ENCODE measurements at regions not wholly inside any gene's neighbourhood (a gene's known extent, or its start where the extent isn't known, plus 50 kb on each side); places are given as distances from the start of the nearest gene placed in this dataset.

DNA sequence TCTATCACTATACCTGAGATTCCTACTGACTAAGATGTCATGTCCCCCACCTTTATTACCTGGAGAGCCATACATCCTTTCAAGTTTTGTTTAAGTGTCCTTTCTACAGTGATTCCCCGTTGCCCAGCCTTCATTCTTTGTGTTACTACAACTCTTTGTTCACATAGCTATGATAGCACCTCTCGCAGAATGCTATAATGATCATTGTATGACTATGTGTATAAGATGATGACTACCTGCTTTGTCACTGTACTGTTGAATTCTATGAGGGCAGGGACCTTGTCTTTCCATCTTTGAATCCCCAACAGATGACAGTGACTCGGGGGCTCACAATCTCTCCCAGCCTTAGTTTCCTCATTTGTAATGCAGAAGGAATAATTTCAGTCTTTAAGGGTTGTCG is 361.2 kb downstream of the NPR3 start:
- CTCF ChIA-PET, result no interaction called here
- Histone ChIP-seq H2AFZ (ENCODE audit: low read depth) (peak overlapping the region; percentile 49; the same call in 1 of the 2 replicates), H3K36me3 (replicated peaks in 1 of 2; ENCODE audit: control insufficient read depth in 1 of 2, insufficient read depth in 2 of 2, low read length in 1 of 2) (no peaks in the 10 kb centered on the region), H3F3A (replicated peaks; ENCODE audit: insufficient read depth) (peaks cover 32% of the 10 kb centered on the region), H3K27ac (ENCODE audit: low read depth in 2 of 2, low read length in 1 of 2) (peak overlapping the region in 1 of 2 experiments; percentile 69; a peak in 2 of 4 replicates), H3K27me3 (ENCODE audit: insufficient read depth) (no peaks in the 10 kb centered on the region), H3K4me3 (ENCODE audit: low read depth in 2 of 2, low read length in 1 of 2) (no peak overlapping the region), H3K4me1 (ENCODE audit: control insufficient read depth in 1 of 2, insufficient read depth in 2 of 2, low read depth in 1 of 2, low read length in 1 of 2) (peaks cover 0 to 13% of the 10 kb centered on the region in 2 experiments; a peak in 1 of 4 replicates), H3K4me2 (peak overlapping the region; percentile 25), H3K9ac (no peak overlapping the region), H3K79me2 (ENCODE audit: insufficient read depth) (no peaks in the 10 kb centered on the region), H3K9me2 (no peaks in the 10 kb centered on the region), H3K9me3 (0 out of 2 replicates have a peak, but pooled peaks cover 5% of the 10 kb centered on the region), H4K20me1 (ENCODE audit: insufficient read depth) (no peaks in the 10 kb centered on the region)
- WGBS (ENCODE audit: low lambda C conversion rate), result 30% methylated on average over 4 of the region's 4 CpGs
- TF ChIP-seq EP300 (IDR thresholded peaks at IDR 0.05; ENCODE audit: borderline replicate concordance in 1 of 2, low read depth in 1 of 2, low read length in 1 of 2), result no peak
- TF ChIP-seq SIN3A (IDR thresholded peaks at IDR 0.05; ENCODE audit: borderline replicate concordance, low read depth, low read length), result no peak
- no peak for TF ChIP-seq TCF12 (IDR thresholded peaks at IDR 0.05)
- no peak for TF ChIP-seq NRF1 (IDR thresholded peaks at IDR 0.05; ENCODE audit: low read depth, low read length)
- TF ChIP-seq, protein P1, sequence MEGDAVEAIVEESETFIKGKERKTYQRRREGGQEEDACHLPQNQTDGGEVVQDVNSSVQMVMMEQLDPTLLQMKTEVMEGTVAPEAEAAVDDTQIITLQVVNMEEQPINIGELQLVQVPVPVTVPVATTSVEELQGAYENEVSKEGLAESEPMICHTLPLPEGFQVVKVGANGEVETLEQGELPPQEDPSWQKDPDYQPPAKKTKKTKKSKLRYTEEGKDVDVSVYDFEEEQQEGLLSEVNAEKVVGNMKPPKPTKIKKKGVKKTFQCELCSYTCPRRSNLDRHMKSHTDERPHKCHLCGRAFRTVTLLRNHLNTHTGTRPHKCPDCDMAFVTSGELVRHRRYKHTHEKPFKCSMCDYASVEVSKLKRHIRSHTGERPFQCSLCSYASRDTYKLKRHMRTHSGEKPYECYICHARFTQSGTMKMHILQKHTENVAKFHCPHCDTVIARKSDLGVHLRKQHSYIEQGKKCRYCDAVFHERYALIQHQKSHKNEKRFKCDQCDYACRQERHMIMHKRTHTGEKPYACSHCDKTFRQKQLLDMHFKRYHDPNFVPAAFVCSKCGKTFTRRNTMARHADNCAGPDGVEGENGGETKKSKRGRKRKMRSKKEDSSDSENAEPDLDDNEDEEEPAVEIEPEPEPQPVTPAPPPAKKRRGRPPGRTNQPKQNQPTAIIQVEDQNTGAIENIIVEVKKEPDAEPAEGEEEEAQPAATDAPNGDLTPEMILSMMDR (IDR thresholded peaks at IDR 0.05), result no peak
- no peak for TF ChIP-seq CHD2 (IDR thresholded peaks at IDR 0.05; ENCODE audit: low read length, partially characterized antibody)
- TF ChIP-seq RCOR1 (IDR thresholded peaks at IDR 0.05; ENCODE audit: low read length), result no peak
- no peak for TF ChIP-seq GABPA (IDR thresholded peaks at IDR 0.05; ENCODE audit: low read depth)
- no peak for TF ChIP-seq GATA2 (CRISPR knock-in tag; IDR thresholded peaks at IDR 0.05)
- TF ChIP-seq, protein P2, sequence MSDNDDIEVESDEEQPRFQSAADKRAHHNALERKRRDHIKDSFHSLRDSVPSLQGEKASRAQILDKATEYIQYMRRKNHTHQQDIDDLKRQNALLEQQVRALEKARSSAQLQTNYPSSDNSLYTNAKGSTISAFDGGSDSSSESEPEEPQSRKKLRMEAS (IDR thresholded peaks at IDR 0.05; ENCODE audit: low read depth), result no peak
- TF ChIP-seq EZH2phosphoT487 (IDR thresholded peaks at IDR 0.05; ENCODE audit: borderline replicate concordance, low read depth), result no peak
- no peak for TF ChIP-seq FOXJ3 (CRISPR knock-in tag; IDR thresholded peaks at IDR 0.05)
- TF ChIP-seq YY1 (IDR thresholded peaks at IDR 0.05; ENCODE audit: low read depth), result no peak
- TF ChIP-seq, protein P3, sequence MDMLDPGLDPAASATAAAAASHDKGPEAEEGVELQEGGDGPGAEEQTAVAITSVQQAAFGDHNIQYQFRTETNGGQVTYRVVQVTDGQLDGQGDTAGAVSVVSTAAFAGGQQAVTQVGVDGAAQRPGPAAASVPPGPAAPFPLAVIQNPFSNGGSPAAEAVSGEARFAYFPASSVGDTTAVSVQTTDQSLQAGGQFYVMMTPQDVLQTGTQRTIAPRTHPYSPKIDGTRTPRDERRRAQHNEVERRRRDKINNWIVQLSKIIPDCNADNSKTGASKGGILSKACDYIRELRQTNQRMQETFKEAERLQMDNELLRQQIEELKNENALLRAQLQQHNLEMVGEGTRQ (IDR thresholded peaks at IDR 0.05; ENCODE audit: borderline replicate concordance, low read depth, low read length), result no peak
- no peak for TF ChIP-seq TEAD4 (IDR thresholded peaks at IDR 0.05; ENCODE audit: borderline replicate concordance, insufficient read depth)
- TF ChIP-seq, protein P4, sequence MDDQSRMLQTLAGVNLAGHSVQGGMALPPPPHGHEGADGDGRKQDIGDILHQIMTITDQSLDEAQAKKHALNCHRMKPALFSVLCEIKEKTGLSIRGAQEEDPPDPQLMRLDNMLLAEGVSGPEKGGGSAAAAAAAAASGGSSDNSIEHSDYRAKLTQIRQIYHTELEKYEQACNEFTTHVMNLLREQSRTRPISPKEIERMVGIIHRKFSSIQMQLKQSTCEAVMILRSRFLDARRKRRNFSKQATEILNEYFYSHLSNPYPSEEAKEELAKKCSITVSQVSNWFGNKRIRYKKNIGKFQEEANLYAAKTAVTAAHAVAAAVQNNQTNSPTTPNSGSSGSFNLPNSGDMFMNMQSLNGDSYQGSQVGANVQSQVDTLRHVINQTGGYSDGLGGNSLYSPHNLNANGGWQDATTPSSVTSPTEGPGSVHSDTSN (IDR thresholded peaks at IDR 0.05), result no peak
- TF ChIP-seq POLR2AphosphoS5 (IDR thresholded peaks at IDR 0.05; ENCODE audit: low read depth, low read length), result no peak
- TF ChIP-seq MXI1 (IDR thresholded peaks at IDR 0.05; ENCODE audit: low read depth, low read length), result no peak
- TF ChIP-seq, protein P5, sequence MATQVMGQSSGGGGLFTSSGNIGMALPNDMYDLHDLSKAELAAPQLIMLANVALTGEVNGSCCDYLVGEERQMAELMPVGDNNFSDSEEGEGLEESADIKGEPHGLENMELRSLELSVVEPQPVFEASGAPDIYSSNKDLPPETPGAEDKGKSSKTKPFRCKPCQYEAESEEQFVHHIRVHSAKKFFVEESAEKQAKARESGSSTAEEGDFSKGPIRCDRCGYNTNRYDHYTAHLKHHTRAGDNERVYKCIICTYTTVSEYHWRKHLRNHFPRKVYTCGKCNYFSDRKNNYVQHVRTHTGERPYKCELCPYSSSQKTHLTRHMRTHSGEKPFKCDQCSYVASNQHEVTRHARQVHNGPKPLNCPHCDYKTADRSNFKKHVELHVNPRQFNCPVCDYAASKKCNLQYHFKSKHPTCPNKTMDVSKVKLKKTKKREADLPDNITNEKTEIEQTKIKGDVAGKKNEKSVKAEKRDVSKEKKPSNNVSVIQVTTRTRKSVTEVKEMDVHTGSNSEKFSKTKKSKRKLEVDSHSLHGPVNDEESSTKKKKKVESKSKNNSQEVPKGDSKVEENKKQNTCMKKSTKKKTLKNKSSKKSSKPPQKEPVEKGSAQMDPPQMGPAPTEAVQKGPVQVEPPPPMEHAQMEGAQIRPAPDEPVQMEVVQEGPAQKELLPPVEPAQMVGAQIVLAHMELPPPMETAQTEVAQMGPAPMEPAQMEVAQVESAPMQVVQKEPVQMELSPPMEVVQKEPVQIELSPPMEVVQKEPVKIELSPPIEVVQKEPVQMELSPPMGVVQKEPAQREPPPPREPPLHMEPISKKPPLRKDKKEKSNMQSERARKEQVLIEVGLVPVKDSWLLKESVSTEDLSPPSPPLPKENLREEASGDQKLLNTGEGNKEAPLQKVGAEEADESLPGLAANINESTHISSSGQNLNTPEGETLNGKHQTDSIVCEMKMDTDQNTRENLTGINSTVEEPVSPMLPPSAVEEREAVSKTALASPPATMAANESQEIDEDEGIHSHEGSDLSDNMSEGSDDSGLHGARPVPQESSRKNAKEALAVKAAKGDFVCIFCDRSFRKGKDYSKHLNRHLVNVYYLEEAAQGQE (IDR thresholded peaks at IDR 0.05; ENCODE audit: low read depth, low read length), result no peak
- no peak for TF ChIP-seq RXRA (IDR thresholded peaks at IDR 0.05; ENCODE audit: borderline replicate concordance, low read depth)
- DNase-seq, result no peak
- POLR2A ChIA-PET, result no interaction called here
